ENCODE measurements at regions not wholly inside any gene's neighbourhood (a gene's known extent, or its start where the extent isn't known, plus 50 kb on each side); places are given as distances from the start of the nearest gene placed in this dataset.
"Not testable (repeated sequence)": the region's sequence is repeated elsewhere in the genome, so short reads cannot be mapped to it uniquely, and the experiment has no call there.

- no peak for DNase-seq (ENCODE audit: low read depth in 2 of 3, low spot score in 2 of 3)
These were observed 74.6 kb downstream of the AASDHPPT start for GRCh38 chr11:106152013-106152412.

- no peak for DNase-seq (ENCODE audit: low read depth in 2 of 3, low spot score in 2 of 3)
These were observed 75.4 kb downstream of the AASDHPPT start for GRCh38 chr11:106152824-106153223.

- peak in 2 of 3 donors; percentile 4 to 25 for DNase-seq (ENCODE audit: low read depth in 2 of 3, low spot score in 2 of 3)
These were observed 79.0 kb downstream of the AASDHPPT start for GRCh38 chr11:106156290-106156937.

DNA sequence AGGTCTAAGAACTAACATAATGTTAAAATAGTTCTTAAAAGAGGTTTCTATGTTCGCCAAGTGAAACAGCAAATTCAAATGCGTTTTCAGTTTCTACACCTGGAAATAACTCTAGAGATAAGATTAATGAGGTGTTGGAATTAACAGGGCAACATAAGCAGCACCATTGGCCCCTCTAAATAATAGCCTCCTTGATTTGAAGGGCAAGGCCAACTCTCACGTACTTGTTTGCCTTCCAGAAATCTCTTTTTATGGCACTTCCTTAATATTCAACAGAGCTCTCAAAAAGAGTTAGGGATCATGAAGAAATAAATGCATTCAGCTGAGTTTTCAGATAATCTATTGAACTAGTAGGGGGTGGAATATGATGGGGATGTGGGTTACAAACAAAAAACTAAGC, 80.9 kb downstream of the AASDHPPT start:
- DNase-seq (ENCODE audit: low read depth in 2 of 3, low spot score in 2 of 3), result no peak

GRCh38 chr11:106159836-106160235, 82.4 kb downstream of the AASDHPPT start:
- DNase-seq (ENCODE audit: low read depth in 2 of 3, low spot score in 2 of 3), result no peak

DNA sequence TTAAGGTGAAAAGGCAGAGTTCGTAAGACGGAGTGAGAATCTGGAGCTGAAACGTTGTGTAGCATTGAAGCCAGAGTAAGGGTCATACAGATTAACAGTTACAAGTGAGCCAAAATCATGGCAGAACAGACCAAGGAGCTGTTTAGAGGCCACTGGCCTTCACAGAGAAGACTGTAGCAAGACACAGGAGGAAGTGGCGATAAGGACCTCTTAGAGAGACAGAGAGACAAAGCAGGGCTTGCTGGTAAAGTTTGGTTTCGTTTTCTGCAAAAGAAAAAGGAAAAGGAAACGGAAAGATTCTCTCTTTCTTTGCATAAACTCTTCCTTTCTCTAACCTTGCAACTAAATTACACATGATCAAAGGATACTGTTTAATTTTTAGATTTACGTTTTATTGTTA, 83.0 kb downstream of the AASDHPPT start:
- no peak for DNase-seq (ENCODE audit: low read depth in 2 of 3, low spot score in 2 of 3)

DNA sequence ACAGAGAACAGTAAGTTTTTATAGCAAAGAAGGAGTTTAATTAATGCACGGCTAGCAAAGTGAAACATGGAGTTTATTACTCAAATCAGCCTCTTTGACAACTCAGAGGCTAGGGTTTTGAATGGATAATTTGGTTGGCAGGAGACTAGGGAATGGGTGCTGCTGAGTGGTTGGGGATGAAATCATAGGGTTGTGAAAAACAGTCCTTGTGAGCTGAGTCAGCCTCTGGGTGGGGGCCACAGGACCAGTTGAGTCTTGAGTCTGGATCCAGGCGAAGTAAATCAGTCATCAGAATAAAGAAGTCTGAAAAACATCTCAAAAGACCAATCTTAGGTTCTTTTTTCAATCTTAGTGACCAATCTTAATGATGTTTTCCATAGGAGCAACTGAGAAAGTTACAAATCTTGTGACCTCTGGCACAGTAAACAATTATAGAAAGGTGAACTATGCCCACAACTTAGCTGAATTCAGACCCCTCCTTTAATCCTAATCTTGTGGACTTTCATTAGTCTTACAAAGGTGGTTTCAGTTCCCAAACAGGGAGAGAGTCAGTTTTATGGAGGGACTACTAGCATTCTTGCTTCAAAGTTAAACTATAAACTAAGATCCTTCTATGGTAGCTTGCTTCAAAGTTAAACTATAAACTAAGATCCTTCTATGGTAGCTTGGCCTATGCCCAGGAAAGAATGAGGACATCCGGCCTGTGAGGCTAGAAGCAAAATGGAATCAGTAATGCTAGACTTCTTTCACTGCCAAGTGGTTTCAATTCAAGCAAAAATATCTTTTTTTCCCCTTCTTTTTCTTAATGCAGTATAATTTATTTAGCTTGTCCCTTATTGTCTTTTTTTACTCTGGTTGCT, 84.5 kb downstream of the AASDHPPT start:
- no peak for DNase-seq (ENCODE audit: low read depth in 2 of 3, low spot score in 2 of 3)

GRCh38 chr11:106167085-106167484, 89.6 kb downstream of the AASDHPPT start:
- DNase-seq (ENCODE audit: low read depth in 2 of 3, low spot score in 2 of 3), result no peak

GRCh38 chr11:106172386-106172991, 95.0 kb downstream of the AASDHPPT start:
- DNase-seq (ENCODE audit: low read depth in 2 of 3, low spot score in 2 of 3), result no peak

DNA sequence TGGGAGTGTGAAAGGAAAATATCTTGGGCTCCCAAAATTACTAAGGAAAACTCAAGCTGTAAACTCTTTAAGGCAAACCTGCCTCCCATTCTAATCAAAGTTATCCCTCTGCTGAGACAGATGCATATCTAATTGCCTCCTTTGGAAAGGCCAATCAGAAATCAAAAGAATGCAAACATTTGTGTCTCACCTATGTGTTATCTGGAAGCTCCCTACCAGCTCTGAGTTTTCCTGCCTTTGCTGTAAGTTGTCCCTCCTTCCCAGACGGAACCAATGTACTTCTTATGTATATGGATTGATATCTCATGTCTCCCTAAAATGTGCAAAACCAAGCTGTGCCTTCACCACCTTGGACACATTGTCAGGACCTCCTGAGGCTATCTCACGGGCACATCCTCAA, 95.8 kb downstream of the AASDHPPT start:
- DNase-seq (ENCODE audit: low read depth in 2 of 3, low spot score in 2 of 3), result no peak

- not testable (repeated sequence) for DNase-seq (ENCODE audit: low read depth in 2 of 3, low spot score in 2 of 3)
These were observed 96.5 kb downstream of the AASDHPPT start for GRCh38 chr11:106174003-106174402.

DNA sequence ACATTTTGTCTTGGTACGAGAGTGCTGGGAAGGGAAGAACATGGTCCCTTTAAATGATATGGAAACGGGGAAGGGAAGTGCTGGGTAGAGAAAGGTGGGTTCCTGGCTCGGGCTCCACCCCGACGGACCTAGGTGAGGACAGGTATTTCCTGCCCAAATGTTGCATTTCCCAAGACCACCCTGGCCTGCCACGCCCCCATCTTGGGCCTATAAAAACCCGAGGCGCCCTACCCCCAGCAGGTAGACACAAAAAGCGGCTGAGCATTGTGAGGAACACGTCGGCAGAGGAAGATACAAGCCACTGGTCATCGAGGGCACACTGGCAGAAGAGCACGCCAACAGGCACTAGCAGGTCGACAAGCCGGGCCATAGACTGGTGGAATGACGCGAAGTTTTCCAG, 99.4 kb downstream of the AASDHPPT start:
- no peak for DNase-seq (ENCODE audit: low read depth in 2 of 3, low spot score in 2 of 3)

DNA sequence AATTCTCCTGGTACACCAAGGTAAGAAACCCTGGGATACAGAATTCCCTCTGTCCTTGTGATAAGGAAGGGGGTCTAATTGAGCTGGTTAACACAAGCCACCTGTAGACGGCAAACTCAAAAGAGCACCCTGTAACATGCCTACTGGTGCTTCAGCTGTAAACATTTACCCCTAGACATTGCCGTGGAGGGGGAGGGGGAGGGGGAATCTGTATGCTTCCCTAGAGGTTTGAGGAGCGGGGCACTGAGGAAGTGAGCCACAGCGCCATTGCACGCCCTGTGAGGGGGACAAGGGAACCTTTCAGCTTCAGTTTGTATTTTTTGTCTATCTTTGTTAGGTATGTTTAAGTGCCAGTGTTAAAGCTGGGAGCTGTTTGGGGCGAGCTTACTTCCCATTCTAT, 99.8 kb downstream of the AASDHPPT start:
- no peak for DNase-seq (ENCODE audit: low read depth in 2 of 3, low spot score in 2 of 3)

- no peak for DNase-seq (ENCODE audit: low read depth in 2 of 3, low spot score in 2 of 3)
These were observed 100.9 kb downstream of the AASDHPPT start for GRCh38 chr11:106178361-106178760.

- DNase-seq (ENCODE audit: low read depth in 2 of 3, low spot score in 2 of 3), result no peak
These were observed 101.6 kb downstream of the AASDHPPT start for GRCh38 chr11:106179048-106179447.

DNA sequence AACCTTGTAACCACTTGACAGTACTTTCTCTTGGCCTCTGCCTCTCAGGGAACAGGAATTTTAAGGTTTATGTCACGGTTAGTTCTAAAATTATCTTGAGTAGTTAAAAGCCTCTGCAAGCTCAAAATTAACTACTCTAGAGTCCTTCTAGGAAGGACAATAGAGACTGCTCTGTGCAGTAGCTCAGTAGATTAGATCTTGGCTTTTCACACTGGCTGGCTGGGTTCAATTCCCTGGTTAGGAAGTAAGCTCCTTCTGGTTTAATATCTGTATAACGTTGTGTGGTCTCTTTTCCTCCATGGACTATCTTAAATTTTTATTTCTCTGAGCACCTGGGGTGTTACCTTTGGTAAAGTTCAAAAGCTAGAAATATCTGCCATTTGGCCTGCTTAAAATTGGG, 109.2 kb downstream of the AASDHPPT start:
- DNase-seq (ENCODE audit: low read depth in 2 of 3, low spot score in 2 of 3), result no peak

GRCh38 chr11:106187860-106188456, 110.5 kb downstream of the AASDHPPT start:
- DNase-seq (ENCODE audit: low read depth in 2 of 3, low spot score in 2 of 3), result no peak

GRCh38 chr11:106193956-106194355, 116.5 kb downstream of the AASDHPPT start:
- DNase-seq (ENCODE audit: low read depth in 2 of 3, low spot score in 2 of 3), result no peak

DNA sequence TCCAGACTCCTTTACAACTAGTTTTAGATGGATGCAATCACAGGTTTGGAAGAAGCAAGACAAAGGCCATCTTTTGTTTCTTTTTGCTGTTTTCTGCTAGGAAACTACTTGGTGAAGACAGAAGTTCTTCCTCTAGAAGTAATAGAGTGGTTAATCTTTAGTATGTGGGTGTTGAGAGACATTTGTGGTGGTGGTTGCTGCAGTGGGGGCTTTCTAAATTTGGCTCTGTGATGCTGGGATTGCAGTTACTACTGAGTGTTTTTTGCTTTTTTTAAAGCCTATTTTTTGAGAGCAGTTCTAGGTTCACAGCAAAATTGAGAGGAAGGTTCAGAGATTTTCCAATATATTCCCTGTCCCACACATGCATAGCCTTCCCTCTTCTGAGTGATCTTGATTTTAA, 120.0 kb downstream of the AASDHPPT start:
- DNase-seq (ENCODE audit: low read depth in 2 of 3, low spot score in 2 of 3), result no peak

DNA sequence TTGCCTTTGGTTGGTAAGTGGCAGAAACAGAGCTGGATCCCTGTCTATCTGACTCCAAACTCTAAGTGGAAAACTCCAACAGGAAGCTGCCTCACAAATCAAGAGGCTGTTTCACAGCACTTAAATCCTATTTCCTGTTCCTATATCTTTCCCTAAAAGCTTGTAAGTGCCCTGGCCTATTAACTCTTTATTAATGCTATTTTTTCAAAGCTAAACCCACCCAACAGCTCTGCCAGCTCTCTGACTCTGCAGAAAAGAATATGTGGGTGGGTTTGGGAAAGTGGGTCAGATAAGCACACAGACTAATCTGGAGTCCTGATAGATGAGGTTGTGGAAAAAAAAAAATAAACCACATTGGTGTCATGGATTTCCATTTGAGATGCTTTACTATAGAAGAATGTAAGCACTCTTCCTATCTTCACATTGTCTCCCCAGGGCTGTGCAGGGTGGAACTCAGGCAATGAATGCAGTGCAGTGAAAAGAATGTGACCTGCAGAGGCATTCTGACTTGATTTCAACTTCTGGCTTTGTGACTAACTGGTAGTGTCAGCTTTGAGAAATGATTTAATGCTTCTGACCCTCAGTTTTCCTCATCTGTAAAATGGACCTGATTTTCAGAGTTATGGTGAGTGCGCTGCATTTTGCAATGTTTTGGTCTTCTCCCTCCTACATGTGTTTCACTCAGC, 125.6 kb downstream of the AASDHPPT start:
- DNase-seq (ENCODE audit: low read depth in 2 of 3, low spot score in 2 of 3), result no peak

- no peak for DNase-seq (ENCODE audit: low read depth in 2 of 3, low spot score in 2 of 3)
These were observed 131.3 kb downstream of the AASDHPPT start for GRCh38 chr11:106208760-106209159.

Measured in hematopoietic multipotent progenitor cell (in vitro differentiated cells).